ENCODE measurements at regions not wholly inside any gene's neighbourhood (a gene's known extent, or its start where the extent isn't known, plus 50 kb on each side); places are given as distances from the start of the nearest gene placed in this dataset.

GRCh38 chr2:168338803-168339437 lies 91.5 kb upstream of the STK39 start:
- intact Hi-C loops (cut with micrococcal nuclease): no loop called here

- intact Hi-C loops (cut with micrococcal nuclease): no loop called here
These were observed 93.5 kb upstream of the STK39 start for GRCh38 chr2:168340931-168341330.

DNA sequence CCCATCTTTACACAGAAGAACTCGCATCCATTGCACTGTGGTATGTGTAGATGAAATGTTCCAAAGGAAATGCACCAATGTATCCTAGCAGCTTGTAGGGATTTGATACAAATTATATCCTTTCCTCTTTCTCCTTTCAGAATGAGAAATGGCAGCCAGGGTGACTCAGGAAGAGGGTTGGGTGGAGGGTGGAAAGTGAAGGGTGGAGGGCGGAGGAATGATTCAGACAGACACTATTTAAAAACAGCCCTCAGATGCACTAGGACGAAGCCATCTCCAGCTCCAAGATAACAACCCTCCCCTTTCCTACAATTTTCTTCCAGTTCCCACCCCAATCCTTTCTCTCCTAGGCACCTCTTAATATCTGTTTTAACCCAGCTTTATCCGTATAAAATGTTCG lies 96.2 kb upstream of the STK39 start:
- intact Hi-C loops (cut with micrococcal nuclease): no loop called here

DNA sequence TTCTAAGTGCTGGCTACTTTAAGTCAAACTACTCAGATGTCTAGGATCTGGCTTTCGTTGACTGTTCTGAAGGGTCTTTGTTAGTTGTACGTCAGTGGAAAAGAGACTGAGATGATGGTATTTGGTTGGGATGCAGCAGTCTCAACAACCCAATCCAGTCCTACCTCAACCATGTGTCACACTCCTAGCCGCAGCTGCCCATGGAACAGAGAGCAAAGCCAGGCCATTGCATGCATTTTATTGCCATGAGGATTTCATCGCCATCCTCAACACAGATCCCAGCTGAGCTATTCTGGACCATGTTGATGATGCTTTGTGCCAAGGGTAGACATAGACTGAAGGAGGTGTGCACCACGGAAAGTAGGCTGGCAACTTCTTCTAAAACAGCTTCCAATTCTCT lies 97.3 kb upstream of the STK39 start:
- intact Hi-C loops (cut with micrococcal nuclease): loop anchor here (5.0 kb wide), 1 partner anchor 283 kb away; no protein-coding TSS in a partner anchor

GRCh38 chr2:168345601-168346000 lies 98.2 kb upstream of the STK39 start:
- intact Hi-C loops (cut with micrococcal nuclease): loop anchor here (5.0 kb wide), 1 partner anchor 282 kb away; no protein-coding TSS in a partner anchor

DNA sequence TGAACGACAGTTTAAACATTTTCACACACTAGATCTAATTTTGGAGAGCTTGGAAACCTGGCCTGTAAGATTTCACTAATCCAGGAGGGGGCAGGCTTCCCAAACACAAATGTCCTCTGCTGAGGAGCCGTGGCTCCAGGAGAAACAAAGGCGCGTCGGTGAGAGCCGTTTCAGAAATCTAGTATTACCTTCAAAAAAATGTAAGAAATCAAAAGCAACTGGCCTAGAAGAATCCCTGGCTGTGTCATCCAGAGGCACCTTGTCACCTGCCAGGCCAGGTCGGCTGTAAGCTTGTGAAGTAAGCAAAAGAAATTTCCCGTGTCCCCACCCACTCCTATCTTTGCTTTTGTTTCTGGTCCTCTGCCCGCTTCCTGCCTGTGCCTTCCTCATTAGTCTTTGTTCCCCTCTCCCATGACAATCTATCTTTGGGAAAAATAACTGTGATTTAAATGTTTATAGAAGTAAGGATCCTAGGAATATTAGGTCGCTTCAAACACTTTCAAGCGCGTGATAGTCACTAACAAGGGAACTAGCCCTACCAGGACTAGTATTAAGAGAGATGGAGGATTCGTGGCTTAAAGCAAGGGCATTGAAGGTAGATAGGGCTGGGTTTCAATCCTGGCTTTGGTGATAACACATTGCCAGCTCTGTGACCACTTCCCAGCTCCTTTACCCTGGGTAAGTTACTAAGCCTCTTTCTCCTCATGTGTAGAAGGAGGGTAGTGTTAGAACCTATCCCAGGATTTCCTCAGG lies 99.5 kb upstream of the STK39 start:
- intact Hi-C loops (cut with micrococcal nuclease): loop anchor here (1.0 to 5.0 kb wide), 10 partner anchors 86 to 573 kb away; partner anchors contain the start of genes CERS6 and SPC25

- intact Hi-C loops (cut with micrococcal nuclease): loop anchor here (5.0 kb wide), 1 partner anchor 279 kb away; no protein-coding TSS in a partner anchor
These were observed 100.7 kb upstream of the STK39 start for GRCh38 chr2:168348076-168348475.

DNA sequence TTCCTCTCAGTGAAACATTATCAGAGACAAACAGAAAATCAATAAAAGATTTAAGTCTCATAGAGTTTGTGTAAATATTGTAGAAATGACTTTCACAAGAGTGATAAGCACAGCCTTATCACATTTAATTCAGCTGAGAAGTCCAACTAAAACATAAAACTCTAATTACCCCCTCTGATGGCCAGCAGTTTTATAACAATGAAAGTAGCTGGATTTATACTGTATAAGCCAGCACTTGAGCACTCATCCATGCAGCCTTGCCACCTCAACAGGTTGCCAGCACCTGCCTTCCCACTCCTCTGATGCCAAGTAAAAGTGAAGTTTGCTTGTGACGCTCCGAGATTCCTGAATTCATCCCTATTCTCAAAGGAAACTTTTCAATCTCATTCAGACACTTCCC lies 103.0 kb upstream of the STK39 start:
- intact Hi-C loops (cut with micrococcal nuclease): no loop called here

- intact Hi-C loops (cut with micrococcal nuclease): no loop called here
These were observed 102.8 kb upstream of the CERS6 start for GRCh38 chr2:168353251-168353650.

DNA sequence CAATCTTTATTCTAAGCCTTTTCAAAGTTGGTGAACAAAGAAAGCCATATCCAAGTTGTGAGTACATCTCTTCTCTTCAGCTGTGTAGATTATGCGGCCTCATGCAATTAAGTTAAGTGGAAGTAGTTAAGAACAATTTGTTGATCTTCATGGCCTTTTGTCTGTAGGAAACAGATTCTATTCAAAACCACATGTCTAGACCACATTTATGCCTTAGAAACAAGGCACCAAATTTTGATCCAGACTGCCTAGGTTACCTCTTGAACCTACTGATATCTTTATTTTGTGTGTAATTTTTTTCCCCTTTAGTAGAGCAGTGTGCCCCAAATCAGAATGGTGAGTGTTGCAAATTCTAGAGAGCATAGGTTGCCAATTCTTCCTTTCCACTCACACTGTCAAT lies 101.6 kb upstream of the CERS6 start:
- intact Hi-C loops (cut with micrococcal nuclease): no loop called here

DNA sequence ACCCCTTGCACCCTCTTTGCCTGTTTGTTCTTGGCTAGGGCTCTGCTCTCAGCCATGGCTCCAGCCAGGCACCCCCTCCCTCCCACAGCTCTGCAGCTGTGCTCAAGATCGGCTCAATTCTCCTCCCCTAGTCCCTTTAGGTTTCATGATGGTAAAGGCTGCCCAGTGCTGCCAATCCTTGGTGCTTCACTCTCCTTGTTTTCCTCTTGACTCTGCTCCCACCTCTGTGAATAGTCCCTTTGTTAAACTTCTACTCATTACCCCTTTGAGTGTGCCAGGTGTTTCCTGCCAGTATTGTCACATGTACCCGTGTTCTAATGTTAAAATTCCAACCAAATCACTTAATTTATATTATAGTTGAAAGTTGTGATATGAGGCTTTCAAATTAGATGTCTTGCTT lies 101.0 kb upstream of the CERS6 start:
- intact Hi-C loops (cut with micrococcal nuclease): no loop called here

DNA sequence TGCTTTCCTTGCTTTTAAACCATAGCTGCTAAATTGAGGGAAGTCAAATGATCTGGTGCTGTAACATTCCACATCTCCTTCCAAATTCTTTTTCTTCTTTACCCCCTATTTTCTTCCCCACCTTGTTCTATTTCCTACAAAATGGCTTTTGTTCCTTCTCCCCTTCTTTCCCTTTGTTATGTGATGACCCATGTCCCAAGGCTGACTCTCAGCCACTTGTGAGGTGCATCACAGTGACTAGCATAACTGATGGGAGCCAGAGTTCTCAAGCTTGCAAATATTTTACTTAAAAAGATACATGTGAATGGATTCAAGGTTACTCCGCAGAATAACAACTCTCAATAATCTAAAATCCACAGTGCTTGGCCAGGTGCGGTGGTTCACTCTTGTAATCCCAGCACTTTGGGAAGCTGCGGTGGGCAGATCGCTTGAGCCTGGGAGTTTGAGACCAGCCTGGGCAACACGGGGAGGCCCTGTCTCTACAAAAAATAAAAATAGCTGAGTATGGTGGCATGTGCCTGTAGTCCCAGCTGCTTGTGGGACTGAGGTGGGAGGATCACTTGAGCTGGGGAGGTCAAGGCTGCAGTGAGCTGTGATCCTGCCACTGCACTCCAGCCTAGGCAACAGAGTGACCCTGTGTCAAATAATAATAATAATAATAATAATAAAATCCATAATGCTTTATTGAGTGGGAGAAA lies 100.1 kb upstream of the CERS6 start:
- intact Hi-C loops (cut with micrococcal nuclease): no loop called here

GRCh38 chr2:168356477-168356835 lies 99.6 kb upstream of the CERS6 start:
- intact Hi-C loops (cut with micrococcal nuclease): no loop called here

DNA sequence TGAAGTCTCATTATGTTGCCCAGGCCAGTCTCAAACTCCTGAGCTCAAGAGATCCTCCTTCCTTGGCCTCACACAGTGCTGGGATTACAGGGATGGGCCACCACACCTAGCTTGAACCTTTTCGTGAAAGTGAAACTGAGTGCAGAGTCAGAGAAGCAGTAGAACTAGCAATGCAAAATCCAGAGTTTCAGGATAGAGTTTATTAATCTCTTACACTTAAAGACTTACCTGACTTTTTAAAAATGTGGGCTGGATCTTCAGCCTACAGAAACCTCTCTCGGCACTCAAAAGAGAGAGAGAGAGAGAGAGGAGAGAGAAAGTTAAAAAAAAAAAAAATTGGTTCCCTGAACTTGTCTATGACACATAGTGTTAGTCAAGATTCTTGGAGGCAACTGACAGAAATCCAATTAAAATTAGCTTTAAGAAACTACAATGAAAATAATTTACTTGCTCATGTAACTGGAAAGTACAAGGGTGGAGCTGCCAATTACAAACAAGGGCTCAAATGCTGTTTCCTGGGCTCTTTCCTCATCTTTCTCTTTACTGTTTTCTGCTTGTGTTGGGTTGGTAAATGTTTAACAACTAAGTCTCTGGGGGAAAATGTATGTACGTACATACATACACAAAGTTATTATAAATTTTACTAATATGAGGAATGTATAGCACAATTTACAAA lies 98.1 kb upstream of the CERS6 start:
- intact Hi-C loops (cut with micrococcal nuclease): no loop called here

GRCh38 chr2:168359082-168359481 lies 97.0 kb upstream of the CERS6 start:
- intact Hi-C loops (cut with micrococcal nuclease): no loop called here

DNA sequence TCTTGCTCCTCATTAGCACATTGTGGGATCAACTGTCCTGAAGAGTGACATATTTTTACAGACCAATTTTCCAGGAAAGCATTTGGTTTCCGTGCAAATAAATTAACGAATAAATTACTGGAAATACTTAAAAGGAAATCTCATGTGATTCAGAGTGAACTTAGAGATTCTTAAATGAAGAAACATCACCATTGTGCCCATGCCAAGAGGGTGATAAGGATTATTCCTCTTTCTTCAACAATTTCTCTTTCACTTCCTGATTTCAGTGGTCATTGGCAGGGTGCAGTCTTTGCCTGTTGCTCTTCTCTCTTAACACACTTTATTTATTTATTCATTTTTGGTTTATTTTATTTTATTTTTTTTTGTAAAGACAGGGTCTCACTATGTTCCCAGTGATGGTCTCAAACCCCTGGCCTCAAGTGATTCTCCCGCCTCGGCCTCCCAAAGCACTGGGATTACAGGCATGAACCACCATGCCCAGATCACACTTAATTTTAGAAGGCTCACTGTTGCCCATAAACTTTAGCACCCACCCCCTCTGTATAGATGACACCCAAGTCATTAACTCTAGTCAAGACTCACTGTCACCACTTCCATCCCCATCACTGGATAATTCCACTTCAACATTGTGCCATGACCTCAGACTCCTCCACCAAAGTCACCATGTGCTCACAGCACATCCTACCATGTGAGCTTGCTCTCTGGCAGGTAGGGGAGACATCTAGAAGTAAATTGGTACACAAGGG lies 92.6 kb upstream of the CERS6 start:
- intact Hi-C loops (cut with micrococcal nuclease): no loop called here

DNA sequence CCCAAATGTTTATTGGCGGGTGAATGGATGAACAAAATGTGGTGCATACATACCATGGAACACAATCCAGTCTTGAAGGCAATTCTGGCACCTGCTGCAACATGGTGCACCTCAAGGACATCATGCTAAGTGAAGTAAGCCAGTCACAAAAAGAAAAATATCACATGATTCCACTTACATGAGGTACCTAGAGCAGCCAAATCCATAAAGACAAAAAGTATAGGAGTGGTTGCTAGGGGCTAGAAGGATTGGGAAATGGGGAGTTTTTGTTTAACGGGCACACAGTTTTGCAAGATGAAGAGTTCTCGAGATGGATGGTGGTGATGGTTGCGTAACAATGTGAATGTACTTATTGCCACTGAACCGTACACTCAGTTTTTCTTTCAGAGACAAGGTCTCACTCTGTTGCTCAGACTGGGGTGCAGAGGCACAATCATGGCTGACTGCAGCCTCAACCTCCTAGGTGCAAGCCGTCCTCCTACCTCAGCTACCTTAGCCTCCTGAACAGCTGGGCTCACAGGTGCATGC lies 90.9 kb upstream of the CERS6 start:
- intact Hi-C loops (cut with micrococcal nuclease): no loop called here

DNA sequence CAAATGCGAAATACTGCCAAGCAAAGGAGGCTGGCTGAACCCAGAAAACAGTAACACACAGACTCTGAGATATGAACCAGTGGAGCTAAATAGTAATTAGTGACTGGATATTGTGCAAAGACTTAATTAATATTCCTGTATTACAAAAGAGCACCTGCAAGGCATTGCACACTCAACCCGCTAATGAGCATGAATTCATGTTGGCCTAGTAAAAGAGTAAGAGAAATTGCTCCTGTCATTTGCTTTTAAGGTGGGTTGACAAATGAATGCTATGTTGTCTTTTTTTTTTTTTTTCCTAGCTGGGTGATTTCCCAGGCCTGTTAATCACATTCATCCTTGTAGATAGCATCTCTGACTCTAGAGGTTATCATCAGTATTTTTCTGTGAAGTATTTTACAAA lies 87.0 kb upstream of the CERS6 start:
- intact Hi-C loops (cut with micrococcal nuclease): no loop called here

DNA sequence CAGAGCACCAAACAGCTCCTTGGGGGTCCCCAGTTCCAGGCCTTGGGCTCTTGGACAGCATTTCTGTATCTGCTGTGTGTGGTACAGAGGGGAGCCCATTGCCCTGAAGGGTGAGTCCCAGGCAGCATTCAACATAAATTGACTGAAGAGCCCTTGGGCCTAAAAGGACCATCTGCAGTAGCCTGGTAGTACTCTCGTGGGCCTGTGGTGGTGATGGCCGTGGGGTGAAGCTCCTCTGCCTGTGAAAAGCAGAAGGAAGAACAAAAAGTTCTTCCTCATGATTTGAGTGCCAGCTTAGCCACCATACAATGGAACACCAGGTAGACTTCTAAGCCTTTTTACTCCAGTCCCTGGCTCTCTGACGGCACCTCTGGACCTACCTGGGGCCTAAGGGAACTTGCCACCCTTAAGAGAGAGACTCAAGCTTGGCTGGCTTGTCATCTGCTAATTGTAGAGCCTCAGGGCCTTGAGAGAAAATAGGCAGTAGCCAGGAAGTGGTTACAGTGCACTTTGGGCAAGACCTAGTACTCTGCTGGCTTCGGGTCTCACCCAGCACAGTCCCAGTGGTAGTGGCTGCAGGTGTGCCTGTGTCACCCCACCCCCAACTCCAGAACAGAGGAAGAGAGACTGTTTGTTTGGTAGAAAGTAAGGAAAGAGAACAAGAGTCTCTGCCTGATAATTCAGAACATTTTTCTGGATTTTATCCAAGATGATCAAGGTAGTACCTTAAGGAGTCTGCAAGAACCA lies 84.6 kb upstream of the CERS6 start:
- intact Hi-C loops (cut with micrococcal nuclease): no loop called here

- intact Hi-C loops (cut with micrococcal nuclease): no loop called here
These were observed 82.6 kb upstream of the CERS6 start for GRCh38 chr2:168373468-168373867.

Measured in T-helper 1 cell treated with Interleukin-12 subunit alpha and Interleukin-12 subunit beta and Interleukin-4 antibody, amounts not matched to agents 30 ng/mL and 1 ng/mL, for 36 hours (primary cell).